Right lobe of liver (tissue), 4 donors: ENCODE measurements at regions not wholly inside any gene's neighbourhood (a gene's known extent, or its start where the extent isn't known, plus 50 kb on each side); places are given as distances from the start of the nearest gene placed in this dataset.

Source experiments
- POLR2A ChIP-seq: fragments of 450-650 bp; IDR thresholded peaks from one replicate; pipeline ENCODE4 v1.6.1; 2017; ENCODE audit warnings: antibody characterized with exemption, mild to moderate bottlenecking
- TF ChIP-seq, protein P1 (sequence below), 4 donors: fragments of 200-600 bp in 3 of 4; fragments of 450-650 bp in 1 of 4; IDR thresholded peaks; one replicate each; pipeline versions ENCODE4 v1.5.1 to v1.8.0; 2016 to 2022; ENCODE audit warnings: antibody characterized with exemption in 4 of 4, mild to moderate bottlenecking in 2 of 4
- donor health status: DM: no; HTN: no; CAD: no.
- donor health status: DM: no; HTN: no; CAD: no.
- donor health status: DM: no; HTN: yes; CAD: no.

DNA sequence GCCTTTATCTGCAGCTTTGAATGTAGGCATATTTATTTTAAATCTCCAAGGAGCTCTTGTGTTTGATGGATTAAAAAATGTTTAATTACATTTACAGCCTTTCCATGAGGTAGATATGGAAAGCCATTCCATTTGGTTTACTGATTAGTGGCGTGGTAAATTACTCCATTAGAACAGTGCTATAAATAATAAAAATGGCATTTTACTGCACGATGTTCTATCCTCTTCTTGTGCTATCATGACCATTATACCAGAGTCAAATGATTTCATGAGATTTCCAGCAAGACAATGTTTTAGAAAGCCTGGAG is 250.9 kb upstream of the HTR2A start:
- TF ChIP-seq, protein P1, sequence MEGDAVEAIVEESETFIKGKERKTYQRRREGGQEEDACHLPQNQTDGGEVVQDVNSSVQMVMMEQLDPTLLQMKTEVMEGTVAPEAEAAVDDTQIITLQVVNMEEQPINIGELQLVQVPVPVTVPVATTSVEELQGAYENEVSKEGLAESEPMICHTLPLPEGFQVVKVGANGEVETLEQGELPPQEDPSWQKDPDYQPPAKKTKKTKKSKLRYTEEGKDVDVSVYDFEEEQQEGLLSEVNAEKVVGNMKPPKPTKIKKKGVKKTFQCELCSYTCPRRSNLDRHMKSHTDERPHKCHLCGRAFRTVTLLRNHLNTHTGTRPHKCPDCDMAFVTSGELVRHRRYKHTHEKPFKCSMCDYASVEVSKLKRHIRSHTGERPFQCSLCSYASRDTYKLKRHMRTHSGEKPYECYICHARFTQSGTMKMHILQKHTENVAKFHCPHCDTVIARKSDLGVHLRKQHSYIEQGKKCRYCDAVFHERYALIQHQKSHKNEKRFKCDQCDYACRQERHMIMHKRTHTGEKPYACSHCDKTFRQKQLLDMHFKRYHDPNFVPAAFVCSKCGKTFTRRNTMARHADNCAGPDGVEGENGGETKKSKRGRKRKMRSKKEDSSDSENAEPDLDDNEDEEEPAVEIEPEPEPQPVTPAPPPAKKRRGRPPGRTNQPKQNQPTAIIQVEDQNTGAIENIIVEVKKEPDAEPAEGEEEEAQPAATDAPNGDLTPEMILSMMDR (IDR thresholded peaks at IDR 0.05): no peak
- no peak for TF ChIP-seq POLR2A
